HFFc6 (cell line): ENCODE measurements at regions not wholly inside any gene's neighbourhood (a gene's known extent, or its start where the extent isn't known, plus 50 kb on each side); places are given as distances from the start of the nearest gene placed in this dataset.

Experiments
- DNase-seq: peaks from one replicate; pipeline ENCODE4 v3.0.0-alpha.2; 2018
- H3K27ac Mint-ChIP-seq: 2 replicates; pipeline ENCODE4 v1.8.0; 2020; ENCODE audit warnings: mild to moderate bottlenecking, mixed read lengths
- H3K27me3 Mint-ChIP-seq: 2 replicates; pipeline ENCODE4 v1.8.0; 2021; ENCODE audit warnings: mild to moderate bottlenecking, moderate library complexity, mixed read lengths; ENCODE audit not compliant: insufficient read depth
- H3K36me3 Mint-ChIP-seq: 2 replicates; pipeline ENCODE4 v1.8.0; 2021; ENCODE audit warnings: low read depth, mixed read lengths
- H3K4me1 Mint-ChIP-seq: 2 replicates; pipeline ENCODE4 v1.8.0; 2020; ENCODE audit warnings: low read depth, mixed read lengths
- H3K4me3 Mint-ChIP-seq: 2 replicates; pipeline ENCODE4 v1.8.0; 2020; ENCODE audit warnings: mild to moderate bottlenecking, moderate library complexity, mixed read lengths
- H3K9me3 Mint-ChIP-seq: 2 replicates; pipeline ENCODE4 v1.8.0; 2020; ENCODE audit warnings: mild to moderate bottlenecking, mixed read lengths
- CTCF ChIP-seq: fragments of 200-600 bp; sonication (generic); IDR thresholded peaks from 2 replicates; pipeline ENCODE4 v1.5.0; 2021; ENCODE audit warnings: antibody characterized with exemption, mild to moderate bottlenecking

DNA sequence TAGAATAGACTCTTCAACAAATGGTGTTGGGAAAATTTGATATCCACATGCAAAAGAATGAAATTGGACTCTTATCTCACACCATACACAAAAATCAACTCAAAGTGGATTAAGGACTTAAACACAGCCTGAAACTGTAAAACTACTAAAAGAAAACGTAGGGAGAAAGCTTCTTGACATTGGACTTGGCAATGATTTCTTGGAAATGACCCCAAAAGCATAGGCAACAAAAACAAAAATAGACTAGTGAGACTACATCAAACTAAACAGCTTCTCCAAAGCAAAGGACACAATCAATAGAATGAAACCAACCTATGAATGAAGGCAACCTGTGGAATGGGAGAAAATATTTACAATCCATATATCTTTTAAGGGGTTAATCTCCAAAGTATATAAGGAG lies 94.7 kb upstream of the INTU start:
- Mint-ChIP-seq H3K9me3 (no peaks in the 10 kb centered on the region), H3K36me3 (no peaks in the 10 kb centered on the region), H3K27me3 (peaks cover 3% of the 10 kb centered on the region; the same call in 1 of the 2 replicates), H3K27ac (no peak overlapping the region), H3K4me1 (no peaks in the 10 kb centered on the region), H3K4me3 (no peak overlapping the region)
- TF ChIP-seq CTCF, result no peak
- DNase-seq, result no peak

- Mint-ChIP-seq H3K9me3 (no peaks in the 10 kb centered on the region), H3K27ac (no peak overlapping the region), H3K4me3 (no peak overlapping the region), H3K36me3 (no peaks in the 10 kb centered on the region), H3K4me1 (no peaks in the 10 kb centered on the region), H3K27me3 (peaks cover 6% of the 10 kb centered on the region; the same call in 1 of the 2 replicates)
- DNase-seq, result no peak
- no peak for TF ChIP-seq CTCF
Observed at GRCh38 chr4:127540497-127541025, 92.2 kb upstream of the INTU start.

- no peak overlapping the region for H3K27ac Mint-ChIP-seq
- H3K27me3 Mint-ChIP-seq, result peaks cover 6% of the 10 kb centered on the region; the same call in 1 of the 2 replicates
- no peaks in the 10 kb centered on the region for H3K4me1 Mint-ChIP-seq
- H3K9me3 Mint-ChIP-seq, result no peaks in the 10 kb centered on the region
- H3K4me3 Mint-ChIP-seq, result no peak overlapping the region
- no peak for DNase-seq
- H3K36me3 Mint-ChIP-seq, result no peaks in the 10 kb centered on the region
- no peak for TF ChIP-seq CTCF
Observed at GRCh38 chr4:127545271-127545670, 87.5 kb upstream of the INTU start.

DNA sequence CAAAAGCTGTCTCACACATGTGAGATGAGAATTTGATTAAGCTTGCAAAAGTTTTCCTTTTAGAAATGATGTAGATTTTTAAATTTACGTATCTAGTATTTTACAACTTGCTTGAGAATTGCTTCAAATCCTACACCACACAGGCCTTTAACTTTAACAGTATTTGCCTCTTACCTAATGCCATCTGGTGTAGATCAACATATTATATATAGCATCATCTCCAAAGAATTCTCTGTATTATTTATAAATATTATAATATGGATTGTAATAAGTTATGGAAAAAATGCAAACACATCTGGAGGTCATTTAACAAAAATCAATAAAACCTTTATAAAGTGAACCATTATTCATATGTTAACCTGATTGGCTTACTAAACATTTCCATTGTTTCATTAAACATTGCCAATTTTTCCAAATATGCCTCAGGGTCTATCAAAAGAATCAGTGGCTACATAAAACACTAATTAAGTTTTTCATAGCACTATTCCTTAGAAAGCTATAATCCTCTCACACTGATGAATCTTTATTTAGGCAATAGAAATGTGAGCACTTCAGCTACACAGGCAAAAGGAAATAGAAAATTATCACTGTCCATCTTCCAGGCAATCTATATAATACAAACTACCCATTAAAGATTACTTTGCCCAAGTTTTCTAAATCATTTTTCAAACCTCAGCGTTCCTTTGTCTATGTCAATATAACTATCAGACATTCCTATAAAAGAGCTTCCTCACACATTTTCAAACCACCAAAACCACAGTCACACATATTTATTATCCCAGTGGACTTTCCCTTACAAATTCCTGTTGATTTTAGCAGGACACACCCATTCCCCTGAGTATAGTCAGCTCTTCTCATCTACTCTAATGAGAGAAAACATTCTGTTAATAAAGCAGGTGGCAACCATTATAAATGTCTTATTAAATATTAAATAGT lies 83.5 kb upstream of the INTU start:
- no peak for DNase-seq
- H3K27ac Mint-ChIP-seq, result no peak overlapping the region
- H3K27me3 Mint-ChIP-seq, result peaks cover 1% of the 10 kb centered on the region; the same call in 1 of the 2 replicates
- no peak for TF ChIP-seq CTCF
- no peaks in the 10 kb centered on the region for H3K36me3 Mint-ChIP-seq
- H3K9me3 Mint-ChIP-seq, result no peaks in the 10 kb centered on the region
- H3K4me1 Mint-ChIP-seq, result no peaks in the 10 kb centered on the region
- H3K4me3 Mint-ChIP-seq, result no peak overlapping the region

- H3K27ac Mint-ChIP-seq, result no peak overlapping the region
Observed at GRCh38 chr4:127555106-127555505, 77.7 kb upstream of the INTU start.

More at GRCh38 chr4:127555106-127555505, 77.7 kb upstream of the INTU start:
- no peaks in the 10 kb centered on the region for H3K27me3 Mint-ChIP-seq
- H3K4me3 Mint-ChIP-seq, result no peak overlapping the region
- TF ChIP-seq CTCF, result no peak
- no peaks in the 10 kb centered on the region for H3K36me3 Mint-ChIP-seq
- H3K4me1 Mint-ChIP-seq, result no peaks in the 10 kb centered on the region
- H3K9me3 Mint-ChIP-seq, result no peaks in the 10 kb centered on the region
- no peak for DNase-seq
